ENCODE measurements at regions not wholly inside any gene's neighbourhood (a gene's known extent, or its start where the extent isn't known, plus 50 kb on each side); places are given as distances from the start of the nearest gene placed in this dataset.

DNA sequence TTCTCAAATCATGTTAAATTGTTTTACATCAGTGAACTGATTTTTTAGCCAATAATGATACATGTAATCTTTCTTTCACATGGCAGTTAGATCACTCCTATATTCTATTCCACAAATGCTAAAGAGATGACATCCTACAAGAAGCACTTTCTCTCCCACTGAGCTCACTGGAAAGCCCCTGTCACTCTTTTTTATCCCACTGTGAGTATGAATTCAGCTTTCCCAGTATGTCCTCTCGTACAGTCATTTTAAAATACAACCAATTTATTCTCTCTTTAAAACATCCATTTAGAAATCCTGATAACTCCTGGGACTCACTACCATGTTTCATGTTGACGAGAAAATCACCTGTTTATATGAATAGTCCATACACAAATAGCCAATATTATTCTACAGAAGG, 599.9 kb downstream of the SEMA5A start:
- TF ChIP-seq, protein P1, sequence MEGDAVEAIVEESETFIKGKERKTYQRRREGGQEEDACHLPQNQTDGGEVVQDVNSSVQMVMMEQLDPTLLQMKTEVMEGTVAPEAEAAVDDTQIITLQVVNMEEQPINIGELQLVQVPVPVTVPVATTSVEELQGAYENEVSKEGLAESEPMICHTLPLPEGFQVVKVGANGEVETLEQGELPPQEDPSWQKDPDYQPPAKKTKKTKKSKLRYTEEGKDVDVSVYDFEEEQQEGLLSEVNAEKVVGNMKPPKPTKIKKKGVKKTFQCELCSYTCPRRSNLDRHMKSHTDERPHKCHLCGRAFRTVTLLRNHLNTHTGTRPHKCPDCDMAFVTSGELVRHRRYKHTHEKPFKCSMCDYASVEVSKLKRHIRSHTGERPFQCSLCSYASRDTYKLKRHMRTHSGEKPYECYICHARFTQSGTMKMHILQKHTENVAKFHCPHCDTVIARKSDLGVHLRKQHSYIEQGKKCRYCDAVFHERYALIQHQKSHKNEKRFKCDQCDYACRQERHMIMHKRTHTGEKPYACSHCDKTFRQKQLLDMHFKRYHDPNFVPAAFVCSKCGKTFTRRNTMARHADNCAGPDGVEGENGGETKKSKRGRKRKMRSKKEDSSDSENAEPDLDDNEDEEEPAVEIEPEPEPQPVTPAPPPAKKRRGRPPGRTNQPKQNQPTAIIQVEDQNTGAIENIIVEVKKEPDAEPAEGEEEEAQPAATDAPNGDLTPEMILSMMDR (IDR thresholded peaks at IDR 0.05) = no peak
- no peak for TF ChIP-seq POLR2A (IDR thresholded peaks at IDR 0.05)
